ENCODE measurements at regions not wholly inside any gene's neighbourhood (a gene's known extent, or its start where the extent isn't known, plus 50 kb on each side); places are given as distances from the start of the nearest gene placed in this dataset.

DNA sequence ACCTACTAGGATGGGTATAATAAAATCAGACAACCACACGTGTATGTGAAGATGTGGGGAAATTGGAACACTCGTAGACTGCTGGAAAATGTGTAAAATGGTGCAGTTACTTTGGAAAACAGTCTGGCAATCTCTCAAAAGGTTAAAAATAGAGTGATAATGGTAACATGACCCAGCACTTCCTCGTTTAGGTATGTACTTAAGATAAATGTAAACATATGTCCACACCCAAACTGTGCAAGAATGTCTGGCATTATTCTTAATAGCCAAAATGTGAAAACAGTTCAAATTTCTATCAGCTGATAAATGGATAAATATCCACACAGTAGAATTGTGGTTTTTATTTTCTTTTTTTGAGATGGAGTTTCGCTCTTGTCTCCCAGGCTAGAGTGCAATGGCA lies 272.8 kb downstream of the ZNF248 start:
- TF ChIP-seq TAF1 (conservative IDR thresholded peaks at IDR 0.05) (no peak), RAD21 (IDR thresholded peaks at IDR 0.05) (no peak), JUND (IDR thresholded peaks at IDR 0.05) (no peak), EGR1 (IDR thresholded peaks at IDR 0.05; ENCODE audit: low read depth in 2 of 2) (no peak), SP1 (IDR thresholded peaks at IDR 0.05) (no peak), NR2F2 (IDR thresholded peaks at IDR 0.05) (no peak), GABPA (IDR thresholded peaks at IDR 0.05 in 1 of 2, conservative IDR thresholded peaks at IDR 0.05 in 1 of 2) (no peak), FOXA2 (IDR thresholded peaks at IDR 0.05) (no peak), HNF4A (conservative IDR thresholded peaks at IDR 0.05) (no peak), YY1 (IDR thresholded peaks at IDR 0.05) (no peak), HNF4G (IDR thresholded peaks at IDR 0.05) (no peak)
- TF ChIP-seq, protein P1, sequence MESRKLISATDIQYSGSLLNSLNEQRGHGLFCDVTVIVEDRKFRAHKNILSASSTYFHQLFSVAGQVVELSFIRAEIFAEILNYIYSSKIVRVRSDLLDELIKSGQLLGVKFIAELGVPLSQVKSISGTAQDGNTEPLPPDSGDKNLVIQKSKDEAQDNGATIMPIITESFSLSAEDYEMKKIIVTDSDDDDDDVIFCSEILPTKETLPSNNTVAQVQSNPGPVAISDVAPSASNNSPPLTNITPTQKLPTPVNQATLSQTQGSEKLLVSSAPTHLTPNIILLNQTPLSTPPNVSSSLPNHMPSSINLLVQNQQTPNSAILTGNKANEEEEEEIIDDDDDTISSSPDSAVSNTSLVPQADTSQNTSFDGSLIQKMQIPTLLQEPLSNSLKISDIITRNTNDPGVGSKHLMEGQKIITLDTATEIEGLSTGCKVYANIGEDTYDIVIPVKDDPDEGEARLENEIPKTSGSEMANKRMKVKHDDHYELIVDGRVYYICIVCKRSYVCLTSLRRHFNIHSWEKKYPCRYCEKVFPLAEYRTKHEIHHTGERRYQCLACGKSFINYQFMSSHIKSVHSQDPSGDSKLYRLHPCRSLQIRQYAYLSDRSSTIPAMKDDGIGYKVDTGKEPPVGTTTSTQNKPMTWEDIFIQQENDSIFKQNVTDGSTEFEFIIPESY (IDR thresholded peaks at IDR 0.05) = no peak
- TF ChIP-seq, protein P2, sequence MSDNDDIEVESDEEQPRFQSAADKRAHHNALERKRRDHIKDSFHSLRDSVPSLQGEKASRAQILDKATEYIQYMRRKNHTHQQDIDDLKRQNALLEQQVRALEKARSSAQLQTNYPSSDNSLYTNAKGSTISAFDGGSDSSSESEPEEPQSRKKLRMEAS (IDR thresholded peaks at IDR 0.05) = no peak
- TF ChIP-seq, protein P3, sequence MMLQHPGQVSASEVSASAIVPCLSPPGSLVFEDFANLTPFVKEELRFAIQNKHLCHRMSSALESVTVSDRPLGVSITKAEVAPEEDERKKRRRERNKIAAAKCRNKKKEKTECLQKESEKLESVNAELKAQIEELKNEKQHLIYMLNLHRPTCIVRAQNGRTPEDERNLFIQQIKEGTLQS (IDR thresholded peaks at IDR 0.05) = no peak
- TF ChIP-seq, protein P4, sequence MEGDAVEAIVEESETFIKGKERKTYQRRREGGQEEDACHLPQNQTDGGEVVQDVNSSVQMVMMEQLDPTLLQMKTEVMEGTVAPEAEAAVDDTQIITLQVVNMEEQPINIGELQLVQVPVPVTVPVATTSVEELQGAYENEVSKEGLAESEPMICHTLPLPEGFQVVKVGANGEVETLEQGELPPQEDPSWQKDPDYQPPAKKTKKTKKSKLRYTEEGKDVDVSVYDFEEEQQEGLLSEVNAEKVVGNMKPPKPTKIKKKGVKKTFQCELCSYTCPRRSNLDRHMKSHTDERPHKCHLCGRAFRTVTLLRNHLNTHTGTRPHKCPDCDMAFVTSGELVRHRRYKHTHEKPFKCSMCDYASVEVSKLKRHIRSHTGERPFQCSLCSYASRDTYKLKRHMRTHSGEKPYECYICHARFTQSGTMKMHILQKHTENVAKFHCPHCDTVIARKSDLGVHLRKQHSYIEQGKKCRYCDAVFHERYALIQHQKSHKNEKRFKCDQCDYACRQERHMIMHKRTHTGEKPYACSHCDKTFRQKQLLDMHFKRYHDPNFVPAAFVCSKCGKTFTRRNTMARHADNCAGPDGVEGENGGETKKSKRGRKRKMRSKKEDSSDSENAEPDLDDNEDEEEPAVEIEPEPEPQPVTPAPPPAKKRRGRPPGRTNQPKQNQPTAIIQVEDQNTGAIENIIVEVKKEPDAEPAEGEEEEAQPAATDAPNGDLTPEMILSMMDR (IDR thresholded peaks at IDR 0.05; ENCODE audit: low read depth, low read length, missing input control) = no peak
- TF ChIP-seq, protein P5, sequence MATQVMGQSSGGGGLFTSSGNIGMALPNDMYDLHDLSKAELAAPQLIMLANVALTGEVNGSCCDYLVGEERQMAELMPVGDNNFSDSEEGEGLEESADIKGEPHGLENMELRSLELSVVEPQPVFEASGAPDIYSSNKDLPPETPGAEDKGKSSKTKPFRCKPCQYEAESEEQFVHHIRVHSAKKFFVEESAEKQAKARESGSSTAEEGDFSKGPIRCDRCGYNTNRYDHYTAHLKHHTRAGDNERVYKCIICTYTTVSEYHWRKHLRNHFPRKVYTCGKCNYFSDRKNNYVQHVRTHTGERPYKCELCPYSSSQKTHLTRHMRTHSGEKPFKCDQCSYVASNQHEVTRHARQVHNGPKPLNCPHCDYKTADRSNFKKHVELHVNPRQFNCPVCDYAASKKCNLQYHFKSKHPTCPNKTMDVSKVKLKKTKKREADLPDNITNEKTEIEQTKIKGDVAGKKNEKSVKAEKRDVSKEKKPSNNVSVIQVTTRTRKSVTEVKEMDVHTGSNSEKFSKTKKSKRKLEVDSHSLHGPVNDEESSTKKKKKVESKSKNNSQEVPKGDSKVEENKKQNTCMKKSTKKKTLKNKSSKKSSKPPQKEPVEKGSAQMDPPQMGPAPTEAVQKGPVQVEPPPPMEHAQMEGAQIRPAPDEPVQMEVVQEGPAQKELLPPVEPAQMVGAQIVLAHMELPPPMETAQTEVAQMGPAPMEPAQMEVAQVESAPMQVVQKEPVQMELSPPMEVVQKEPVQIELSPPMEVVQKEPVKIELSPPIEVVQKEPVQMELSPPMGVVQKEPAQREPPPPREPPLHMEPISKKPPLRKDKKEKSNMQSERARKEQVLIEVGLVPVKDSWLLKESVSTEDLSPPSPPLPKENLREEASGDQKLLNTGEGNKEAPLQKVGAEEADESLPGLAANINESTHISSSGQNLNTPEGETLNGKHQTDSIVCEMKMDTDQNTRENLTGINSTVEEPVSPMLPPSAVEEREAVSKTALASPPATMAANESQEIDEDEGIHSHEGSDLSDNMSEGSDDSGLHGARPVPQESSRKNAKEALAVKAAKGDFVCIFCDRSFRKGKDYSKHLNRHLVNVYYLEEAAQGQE (IDR thresholded peaks at IDR 0.05) = no peak
- no peak overlapping the region for H3K27ac ChIP-seq (ENCODE audit: low read depth in 1 of 2, low read length in 2 of 2)
- H3K4me1 ChIP-seq (ENCODE audit: control insufficient read depth in 4 of 4, insufficient read depth in 4 of 4, low read length in 3 of 4) = no peaks in the 10 kb centered on the region
- no peak overlapping the region for H3K9ac ChIP-seq (ENCODE audit: low read depth in 1 of 2, low read length in 2 of 2)
- H3K27me3 ChIP-seq (ENCODE audit: control insufficient read depth in 4 of 4, insufficient read depth in 4 of 4, low read length in 3 of 4) = no peaks in the 10 kb centered on the region
- no peak overlapping the region for H3K4me3 ChIP-seq (ENCODE audit: low read depth in 1 of 3, low read length in 3 of 3)
- WGBS = 22% methylated on average over 4 of the region's 4 CpGs
- no peak for DNase-seq (ENCODE audit: low spot score)
- no peaks in the 10 kb centered on the region for H3K9me3 ChIP-seq (ENCODE audit: control insufficient read depth in 4 of 4, low read length in 3 of 4)
- H3K36me3 ChIP-seq (ENCODE audit: control insufficient read depth in 4 of 4, insufficient read depth in 3 of 4, low read depth in 1 of 4, low read length in 3 of 4) = no peaks in the 10 kb centered on the region

DNA sequence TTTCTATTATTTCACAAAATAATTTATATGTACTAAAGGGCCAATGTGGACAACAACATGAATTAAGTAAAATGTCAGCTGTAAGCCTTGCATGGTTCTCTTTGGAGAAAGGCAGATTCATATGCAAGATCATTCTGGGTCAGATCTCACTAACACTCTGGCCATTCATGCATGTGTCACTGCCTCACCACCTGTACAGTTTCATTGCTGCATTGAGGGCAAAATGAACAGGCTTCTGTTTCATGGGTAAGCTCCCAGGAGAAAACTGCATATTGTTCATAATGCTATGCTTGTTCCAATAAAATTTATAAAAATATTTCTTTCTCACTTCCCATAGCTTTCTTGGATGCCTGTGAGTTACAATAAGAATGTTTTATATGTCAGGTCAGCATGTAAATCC lies 275.2 kb downstream of the ZNF248 start:
- H3K36me3 ChIP-seq (ENCODE audit: control insufficient read depth in 4 of 4, insufficient read depth in 3 of 4, low read depth in 1 of 4, low read length in 3 of 4) = no peaks in the 10 kb centered on the region
- H3K27me3 ChIP-seq (ENCODE audit: control insufficient read depth in 4 of 4, insufficient read depth in 4 of 4, low read length in 3 of 4) = no peaks in the 10 kb centered on the region
- no peak overlapping the region for H3K9ac ChIP-seq (ENCODE audit: low read depth in 1 of 2, low read length in 2 of 2)
- DNase-seq (ENCODE audit: low spot score) = no peak
- H3K4me1 ChIP-seq (ENCODE audit: control insufficient read depth in 4 of 4, insufficient read depth in 4 of 4, low read length in 3 of 4) = no peaks in the 10 kb centered on the region
- no peak for TF ChIP-seq TAF1 (conservative IDR thresholded peaks at IDR 0.05)
- TF ChIP-seq HNF4G (IDR thresholded peaks at IDR 0.05) = no peak
- no peak for TF ChIP-seq JUND (IDR thresholded peaks at IDR 0.05)
- TF ChIP-seq NR2F2 (IDR thresholded peaks at IDR 0.05) = no peak
- TF ChIP-seq, protein P4 (IDR thresholded peaks at IDR 0.05; ENCODE audit: low read depth, low read length, missing input control) = no peak
- no peak for TF ChIP-seq FOXA2 (IDR thresholded peaks at IDR 0.05)
- no peak for TF ChIP-seq HNF4A (conservative IDR thresholded peaks at IDR 0.05)
- no peak for TF ChIP-seq RXRA (IDR thresholded peaks at IDR 0.05)
- no peak for TF ChIP-seq GABPA (IDR thresholded peaks at IDR 0.05 in 1 of 2, conservative IDR thresholded peaks at IDR 0.05 in 1 of 2)
- no peak for TF ChIP-seq EGR1 (IDR thresholded peaks at IDR 0.05; ENCODE audit: low read depth in 2 of 2)
- no peak for TF ChIP-seq FOXA1 (IDR thresholded peaks at IDR 0.05)
- TF ChIP-seq, protein P3 (IDR thresholded peaks at IDR 0.05) = no peak
- TF ChIP-seq, protein P2 (IDR thresholded peaks at IDR 0.05) = no peak
- no peak for TF ChIP-seq YY1 (IDR thresholded peaks at IDR 0.05)
- TF ChIP-seq, protein P1 (IDR thresholded peaks at IDR 0.05) = no peak
- TF ChIP-seq SP1 (IDR thresholded peaks at IDR 0.05) = no peak
- H3K9me3 ChIP-seq (ENCODE audit: control insufficient read depth in 4 of 4, low read length in 3 of 4) = no peaks in the 10 kb centered on the region
- no peak overlapping the region for H3K4me3 ChIP-seq (ENCODE audit: low read depth in 1 of 3, low read length in 3 of 3)
- H3K27ac ChIP-seq (ENCODE audit: low read depth in 1 of 2, low read length in 2 of 2) = no peak overlapping the region

Data from liver (tissue), 8 donors.